OCI-M1 (cell line): ENCODE measurements at regions not wholly inside any gene's neighbourhood (a gene's known extent, or its start where the extent isn't known, plus 50 kb on each side); places are given as distances from the start of the nearest gene placed in this dataset.

Experiments
- DNase-seq: peaks from one replicate; lab custom pipeline; 2025; lab: John Stamatoyannopoulos, UW

- DNase-seq = no peak
Measured at GRCh38 chrX:39639871-39640270, 457.9 kb downstream of the BCOR start.

- no peak for DNase-seq
Measured at GRCh38 chrX:39640866-39641265, 456.9 kb downstream of the BCOR start.

- peak; percentile 60 for DNase-seq
Measured at GRCh38 chrX:39642071-39642470, 455.7 kb downstream of the BCOR start.

GRCh38 chrX:39643550-39643949 lies 454.2 kb downstream of the BCOR start:
- no peak for DNase-seq

- no peak for DNase-seq
Measured at GRCh38 chrX:39645178-39645895, 452.4 kb downstream of the BCOR start.

- DNase-seq = no peak
Measured at GRCh38 chrX:39648548-39649254, 449.1 kb downstream of the BCOR start.

- DNase-seq = no peak
Measured at GRCh38 chrX:39650768-39651347, 446.9 kb downstream of the BCOR start.

GRCh38 chrX:39652336-39652735 lies 445.4 kb downstream of the BCOR start:
- DNase-seq = peak; percentile 53

GRCh38 chrX:39653691-39654090 lies 444.1 kb downstream of the BCOR start:
- no peak for DNase-seq

- no peak for DNase-seq
Measured at GRCh38 chrX:39654183-39654925, 443.4 kb downstream of the BCOR start.

- no peak for DNase-seq
Measured at GRCh38 chrX:39654952-39655351, 442.8 kb downstream of the BCOR start.

GRCh38 chrX:39661116-39661907 lies 436.4 kb downstream of the BCOR start:
- no peak for DNase-seq

GRCh38 chrX:39665830-39666518 lies 431.8 kb downstream of the BCOR start:
- DNase-seq = no peak

- DNase-seq = peak; percentile 6
Measured at GRCh38 chrX:39667191-39667590, 430.6 kb downstream of the BCOR start.

GRCh38 chrX:39667736-39668482 lies 429.8 kb downstream of the BCOR start:
- no peak for DNase-seq

- no peak for DNase-seq
Measured at GRCh38 chrX:39669668-39670067, 428.1 kb downstream of the BCOR start.

- DNase-seq = no peak
Measured at GRCh38 chrX:39670281-39670680, 427.5 kb downstream of the BCOR start.

- no peak for DNase-seq
Measured at GRCh38 chrX:39672405-39672804, 425.4 kb downstream of the BCOR start.

- DNase-seq = no peak
Measured at GRCh38 chrX:39674490-39675161, 423.1 kb downstream of the BCOR start.

- no peak for DNase-seq
Measured at GRCh38 chrX:39675162-39675553, 422.6 kb downstream of the BCOR start.
